ENCODE measurements at regions not wholly inside any gene's neighbourhood (a gene's known extent, or its start where the extent isn't known, plus 50 kb on each side); places are given as distances from the start of the nearest gene placed in this dataset.

GRCh38 chr3:176848431-176849214 is 348.7 kb downstream of the TBL1XR1 start:
- no peaks in the 10 kb centered on the region for H3K4me1 ChIP-seq (ENCODE audit: insufficient read depth)
- no peaks in the 10 kb centered on the region for H3K9me2 ChIP-seq (replicated peaks; ENCODE audit: insufficient read depth)
- H4K20me1 ChIP-seq (ENCODE audit: insufficient read depth, poor library complexity, severe bottlenecking): no peaks in the 10 kb centered on the region
- H3K79me2 ChIP-seq: no peaks in the 10 kb centered on the region
- no peaks in the 10 kb centered on the region for H3K9me3 ChIP-seq (ENCODE audit: low read depth)
- H2AFZ ChIP-seq: no peak overlapping the region
- no peak overlapping the region for H3K4me2 ChIP-seq
- no peak overlapping the region for H3K4me3 ChIP-seq
- H3K27ac ChIP-seq: no peak overlapping the region
- no peak for TF ChIP-seq CTCF (IDR thresholded peaks at IDR 0.05; ENCODE audit: poor library complexity)
- no peak for TF ChIP-seq EZH2phosphoT487 (IDR thresholded peaks at IDR 0.05; ENCODE audit: low read depth, severe bottlenecking, unreplicated experiment)
- no peak for TF ChIP-seq EZH2 (IDR thresholded peaks at IDR 0.05; ENCODE audit: borderline replicate concordance)
- no peak for DNase-seq (ENCODE audit: low spot score)
- no peaks in the 10 kb centered on the region for H3K36me3 ChIP-seq (replicated peaks; ENCODE audit: insufficient read depth, low read depth)
- H3K27me3 ChIP-seq: peaks cover 5% of the 10 kb centered on the region
- WGBS (ENCODE audit: low lambda C conversion rate, missing lambda C conversion rate): 74% methylated on average over 4 of the region's 4 CpGs

- H2AFZ ChIP-seq: no peak overlapping the region
- H3K79me2 ChIP-seq: no peaks in the 10 kb centered on the region
- no peak overlapping the region for H3K4me3 ChIP-seq
- no peaks in the 10 kb centered on the region for H4K20me1 ChIP-seq (ENCODE audit: insufficient read depth, poor library complexity, severe bottlenecking)
- no peak overlapping the region for H3K27ac ChIP-seq
- H3K36me3 ChIP-seq (replicated peaks; ENCODE audit: insufficient read depth, low read depth): no peaks in the 10 kb centered on the region
- no peaks in the 10 kb centered on the region for H3K4me1 ChIP-seq (ENCODE audit: insufficient read depth)
- no peak for TF ChIP-seq CTCF (IDR thresholded peaks at IDR 0.05; ENCODE audit: poor library complexity)
- TF ChIP-seq EZH2phosphoT487 (IDR thresholded peaks at IDR 0.05; ENCODE audit: low read depth, severe bottlenecking, unreplicated experiment): no peak
- no peaks in the 10 kb centered on the region for H3K9me3 ChIP-seq (ENCODE audit: low read depth)
- WGBS (ENCODE audit: low lambda C conversion rate, missing lambda C conversion rate): 85% methylated on average over 2 of the region's 2 CpGs
- no peaks in the 10 kb centered on the region for H3K27me3 ChIP-seq
- H3K9me2 ChIP-seq (replicated peaks; ENCODE audit: insufficient read depth): no peaks in the 10 kb centered on the region
- DNase-seq (ENCODE audit: low spot score): no peak
- H3K4me2 ChIP-seq: no peak overlapping the region
Measured at GRCh38 chr3:176842914-176843313, 354.4 kb downstream of the TBL1XR1 start.

GRCh38 chr3:176840641-176841286 is 356.5 kb downstream of the TBL1XR1 start:
- no peaks in the 10 kb centered on the region for H4K20me1 ChIP-seq (ENCODE audit: insufficient read depth, poor library complexity, severe bottlenecking)
- no peak overlapping the region for H3K27ac ChIP-seq
- H3K9me2 ChIP-seq (replicated peaks; ENCODE audit: insufficient read depth): no peaks in the 10 kb centered on the region
- no peaks in the 10 kb centered on the region for H3K4me1 ChIP-seq (ENCODE audit: insufficient read depth)
- no peak overlapping the region for H3K4me2 ChIP-seq
- no peak overlapping the region for H3K4me3 ChIP-seq
- no peaks in the 10 kb centered on the region for H3K36me3 ChIP-seq (replicated peaks; ENCODE audit: insufficient read depth, low read depth)
- no peak for DNase-seq (ENCODE audit: low spot score)
- TF ChIP-seq CTCF (IDR thresholded peaks at IDR 0.05; ENCODE audit: poor library complexity) (no peak), EZH2 (IDR thresholded peaks at IDR 0.05; ENCODE audit: borderline replicate concordance) (no peak), EZH2phosphoT487 (IDR thresholded peaks at IDR 0.05; ENCODE audit: low read depth, severe bottlenecking, unreplicated experiment) (no peak)
- H3K27me3 ChIP-seq: no peaks in the 10 kb centered on the region
- no peak overlapping the region for H2AFZ ChIP-seq
- 92% methylated on average over 8 of the region's 8 CpGs for WGBS (ENCODE audit: low lambda C conversion rate, missing lambda C conversion rate)
- no peaks in the 10 kb centered on the region for H3K79me2 ChIP-seq
- H3K9me3 ChIP-seq (ENCODE audit: low read depth): no peaks in the 10 kb centered on the region

Data from hepatocyte (in vitro differentiated cells).